Fibroblast of lung (primary cell): ENCODE measurements at regions not wholly inside any gene's neighbourhood (a gene's known extent, or its start where the extent isn't known, plus 50 kb on each side); places are given as distances from the start of the nearest gene placed in this dataset.

Source experiments
- DNase-seq, 2 donors: peaks; one replicate each; pipeline versions ENCODE4 v3.0.0 to v3.0.0-alpha.2; 2010; ENCODE audit warnings: low read depth in 2 of 2
- H2AFZ ChIP-seq: 2 replicates; pipeline ENCODE4 v1.5.1; 2012; ENCODE audit warnings: low read length, control low read depth, inconsistent platforms
- H3K27ac ChIP-seq: 2 replicates; pipeline ENCODE4 v1.5.1; 2011; ENCODE audit warnings: low read length, control low read depth; ENCODE audit not compliant: insufficient read depth
- H3K27me3 ChIP-seq: 2 replicates; pipeline ENCODE4 v1.5.1; 2011; ENCODE audit warnings: mild to moderate bottlenecking, low read length; ENCODE audit not compliant: control insufficient read depth, insufficient read depth
- H3K36me3 ChIP-seq: 2 replicates; pipeline ENCODE4 v1.5.1; 2011; ENCODE audit warnings: low read length; ENCODE audit not compliant: control insufficient read depth, insufficient read depth
- H3K4me1 ChIP-seq: 2 replicates; pipeline ENCODE4 v1.5.1; 2011; ENCODE audit warnings: low read length; ENCODE audit not compliant: control insufficient read depth, insufficient read depth; ENCODE audit errors: extremely low read depth
- H3K4me2 ChIP-seq: 2 replicates; pipeline ENCODE4 v1.5.1; 2011; ENCODE audit warnings: low read length, control low read depth; ENCODE audit not compliant: insufficient read depth; ENCODE audit errors: extremely low read depth
- H3K4me3 ChIP-seq, 4 experiments: fragments of 200-600 bp in 1 of 4; sonication (generic) in 1 of 4; replicated peaks in 1 of 4; 2 replicates each; pipeline ENCODE4 v1.5.1; 2011 to 2016; ENCODE audit warnings: low read length in 4 of 4, low read depth in 3 of 4, mild to moderate bottlenecking in 3 of 4, control low read depth in 2 of 4, inconsistent platforms in 1 of 4, mixed read lengths in 1 of 4; ENCODE audit not compliant: insufficient read depth in 1 of 4; ENCODE audit errors: control extremely low read depth in 1 of 4
- H3K79me2 ChIP-seq: 2 replicates; pipeline ENCODE4 v1.5.1; 2012; ENCODE audit warnings: mild to moderate bottlenecking, low read length, inconsistent platforms; ENCODE audit not compliant: control insufficient read depth, insufficient read depth
- H3K9ac ChIP-seq: 2 replicates; pipeline ENCODE4 v1.5.1; 2011; ENCODE audit warnings: mild to moderate bottlenecking, low read length, control low read depth; ENCODE audit not compliant: insufficient read depth
- H3K9me3 ChIP-seq: 2 replicates; pipeline ENCODE4 v1.5.1; 2012; ENCODE audit warnings: low read depth, low read length; ENCODE audit not compliant: control insufficient read depth, insufficient read depth
- H4K20me1 ChIP-seq: 2 replicates; pipeline ENCODE4 v1.5.1; 2011; ENCODE audit warnings: low read length; ENCODE audit not compliant: control insufficient read depth, insufficient read depth; ENCODE audit errors: extremely low read depth
- CTCF ChIP-seq, 2 donors: IDR thresholded peaks in 1 of 2; conservative IDR thresholded peaks in 1 of 2; 1 replicate in 1 of 2; 2 replicates in 1 of 2; pipeline ENCODE4 v1.5.1; 2011 to 2012; ENCODE audit warnings: low read length in 2 of 2, control low read depth in 1 of 2, inconsistent platforms in 1 of 2, low read depth in 1 of 2, mild to moderate bottlenecking in 1 of 2
- EZH2 ChIP-seq: IDR thresholded peaks from 2 replicates; pipeline ENCODE4 v1.5.1; 2012; ENCODE audit warnings: low read length, control low read depth, mild to moderate bottlenecking; ENCODE audit errors: missing control alignments

- H3K4me1 ChIP-seq, result peaks cover 6% of the 10 kb centered on the region
These were observed 61.0 kb upstream of the LARP1 start for GRCh38 chr5:154694159-154694558.

GRCh38 chr5:154690488-154690887, 64.7 kb upstream of the LARP1 start:
- no peak overlapping the region for H3K4me2 ChIP-seq
- no peak for DNase-seq
- H3K79me2 ChIP-seq, result no peaks in the 10 kb centered on the region
- H2AFZ ChIP-seq, result no peak overlapping the region
- peaks cover 6% of the 10 kb centered on the region for H3K4me1 ChIP-seq
- no peak overlapping the region for H3K4me3 ChIP-seq
- H3K9me3 ChIP-seq, result no peaks in the 10 kb centered on the region
- TF ChIP-seq CTCF (conservative IDR thresholded peaks at IDR 0.05 in 1 of 2, IDR thresholded peaks at IDR 0.05 in 1 of 2; ENCODE audit: low read depth in 1 of 2, low read length in 2 of 2) (no peak), EZH2 (no peak)
- no peaks in the 10 kb centered on the region for H3K36me3 ChIP-seq
- no peaks in the 10 kb centered on the region for H3K27me3 ChIP-seq
- no peak overlapping the region for H3K27ac ChIP-seq
- H4K20me1 ChIP-seq, result no peaks in the 10 kb centered on the region
- H3K9ac ChIP-seq, result no peak overlapping the region

More at GRCh38 chr5:154694159-154694558, 61.0 kb upstream of the LARP1 start:
- H3K79me2 ChIP-seq, result no peaks in the 10 kb centered on the region
- TF ChIP-seq CTCF (conservative IDR thresholded peaks at IDR 0.05 in 1 of 2, IDR thresholded peaks at IDR 0.05 in 1 of 2; ENCODE audit: low read depth in 1 of 2, low read length in 2 of 2) (no peak), EZH2 (no peak)
- H3K9me3 ChIP-seq, result no peaks in the 10 kb centered on the region
- no peak overlapping the region for H3K4me2 ChIP-seq
- H3K36me3 ChIP-seq, result no peaks in the 10 kb centered on the region
- H2AFZ ChIP-seq, result no peak overlapping the region
- no peaks in the 10 kb centered on the region for H4K20me1 ChIP-seq
- no peak for DNase-seq
- H3K27me3 ChIP-seq, result no peaks in the 10 kb centered on the region
- H3K4me3 ChIP-seq, result no peak overlapping the region
- no peak overlapping the region for H3K9ac ChIP-seq
- no peak overlapping the region for H3K27ac ChIP-seq

- H3K79me2 ChIP-seq, result no peaks in the 10 kb centered on the region
- TF ChIP-seq CTCF (conservative IDR thresholded peaks at IDR 0.05 in 1 of 2, IDR thresholded peaks at IDR 0.05 in 1 of 2; ENCODE audit: low read depth in 1 of 2, low read length in 2 of 2) (no peak), EZH2 (no peak)
- no peaks in the 10 kb centered on the region for H3K4me1 ChIP-seq
- H3K27me3 ChIP-seq, result no peaks in the 10 kb centered on the region
- H3K4me3 ChIP-seq, result no peak overlapping the region
- H3K9me3 ChIP-seq, result no peaks in the 10 kb centered on the region
- H2AFZ ChIP-seq, result no peak overlapping the region
- no peak overlapping the region for H3K27ac ChIP-seq
- H3K36me3 ChIP-seq, result no peaks in the 10 kb centered on the region
- no peak overlapping the region for H3K9ac ChIP-seq
- H3K4me2 ChIP-seq, result no peak overlapping the region
- DNase-seq, result no peak
- H4K20me1 ChIP-seq, result no peaks in the 10 kb centered on the region
These were observed 68.7 kb upstream of the LARP1 start for GRCh38 chr5:154686490-154686889.
